ENCODE measurements at regions not wholly inside any gene's neighbourhood (a gene's known extent, or its start where the extent isn't known, plus 50 kb on each side); places are given as distances from the start of the nearest gene placed in this dataset.

GRCh38 chr2:200172944-200173581 lies 133.4 kb upstream of the SPATS2L start:
- DNase-seq (ENCODE audit: insufficient read length, low spot score), result no peak
- no peak for TF ChIP-seq POLR2A (IDR thresholded peaks at IDR 0.05; ENCODE audit: low read depth, low read length)

GRCh38 chr2:200173691-200174090 lies 132.8 kb upstream of the SPATS2L start:
- DNase-seq (ENCODE audit: insufficient read length, low spot score) (no peak), FAIRE-seq (no peak)
- TF ChIP-seq POLR2A (IDR thresholded peaks at IDR 0.05; ENCODE audit: low read depth, low read length), result no peak

More at GRCh38 chr2:200172944-200173581, 133.4 kb upstream of the SPATS2L start:
- no peak for FAIRE-seq

GRCh38 chr2:200174433-200175216 lies 131.9 kb upstream of the SPATS2L start:
- no peak for TF ChIP-seq POLR2A (IDR thresholded peaks at IDR 0.05; ENCODE audit: low read depth, low read length)
- FAIRE-seq, result no peak
- DNase-seq (ENCODE audit: insufficient read length, low spot score), result no peak

GRCh38 chr2:200177971-200178911 lies 128.3 kb upstream of the SPATS2L start:
- FAIRE-seq, result no peak
- no peak for TF ChIP-seq POLR2A (IDR thresholded peaks at IDR 0.05; ENCODE audit: low read depth, low read length)

GRCh38 chr2:200179151-200179550 lies 127.3 kb upstream of the SPATS2L start:
- DNase-seq (ENCODE audit: insufficient read length, low spot score) (no peak), FAIRE-seq (no peak)
- no peak for TF ChIP-seq POLR2A (IDR thresholded peaks at IDR 0.05; ENCODE audit: low read depth, low read length)

More at GRCh38 chr2:200177971-200178911, 128.3 kb upstream of the SPATS2L start:
- DNase-seq (ENCODE audit: insufficient read length, low spot score), result no peak

- TF ChIP-seq POLR2A (IDR thresholded peaks at IDR 0.05; ENCODE audit: low read depth, low read length), result no peak
- DNase-seq (ENCODE audit: insufficient read length, low spot score), result no peak
- FAIRE-seq, result no peak
Measured at GRCh38 chr2:200180943-200181342, 125.5 kb upstream of the SPATS2L start.

GRCh38 chr2:200181755-200182154 lies 124.7 kb upstream of the SPATS2L start:
- no peak for DNase-seq (ENCODE audit: insufficient read length, low spot score)
- FAIRE-seq, result no peak
- no peak for TF ChIP-seq POLR2A (IDR thresholded peaks at IDR 0.05; ENCODE audit: low read depth, low read length)

- FAIRE-seq (no peak), DNase-seq (ENCODE audit: insufficient read length, low spot score) (no peak)
- no peak for TF ChIP-seq POLR2A (IDR thresholded peaks at IDR 0.05; ENCODE audit: low read depth, low read length)
Measured at GRCh38 chr2:200184748-200185627, 121.5 kb upstream of the SPATS2L start.

- no peak for TF ChIP-seq POLR2A (IDR thresholded peaks at IDR 0.05; ENCODE audit: low read depth, low read length)
- DNase-seq (ENCODE audit: insufficient read length, low spot score) (no peak), FAIRE-seq (no peak)
Measured at GRCh38 chr2:200185628-200186000, 120.9 kb upstream of the SPATS2L start.

- DNase-seq (ENCODE audit: insufficient read length, low spot score), result no peak
- no peak for TF ChIP-seq POLR2A (IDR thresholded peaks at IDR 0.05; ENCODE audit: low read depth, low read length)
- no peak for FAIRE-seq
Measured at GRCh38 chr2:200186002-200186401, 120.5 kb upstream of the SPATS2L start.

GRCh38 chr2:200188876-200189275 lies 117.6 kb upstream of the SPATS2L start:
- DNase-seq (ENCODE audit: insufficient read length, low spot score) (no peak), FAIRE-seq (no peak)
- TF ChIP-seq POLR2A (IDR thresholded peaks at IDR 0.05; ENCODE audit: low read depth, low read length), result no peak

- no peak for DNase-seq (ENCODE audit: insufficient read length, low spot score)
- no peak for FAIRE-seq
- no peak for TF ChIP-seq POLR2A (IDR thresholded peaks at IDR 0.05; ENCODE audit: low read depth, low read length)
Measured at GRCh38 chr2:200189964-200190363, 116.5 kb upstream of the SPATS2L start.

GRCh38 chr2:200193331-200193730 lies 113.2 kb upstream of the SPATS2L start:
- no peak for TF ChIP-seq POLR2A (IDR thresholded peaks at IDR 0.05; ENCODE audit: low read depth, low read length)

More at GRCh38 chr2:200193331-200193730, 113.2 kb upstream of the SPATS2L start:
- FAIRE-seq (no peak), DNase-seq (ENCODE audit: insufficient read length, low spot score) (no peak)
